ENCODE measurements at regions not wholly inside any gene's neighbourhood (a gene's known extent, or its start where the extent isn't known, plus 50 kb on each side); places are given as distances from the start of the nearest gene placed in this dataset.
A peak's percentile ranks its signal among the peaks of the same experiment; 100 is the strongest.
"Not testable (repeated sequence)": the region's sequence is repeated elsewhere in the genome, so short reads cannot be mapped to it uniquely, and the experiment has no call there.

GRCh38 chr2:62402156-62402555 is 103.8 kb downstream of the TMEM17 start:
- Mint-ChIP-seq H3K4me3 (no peak overlapping the region), H3K27me3 (peaks cover 4% of the 10 kb centered on the region), H3K4me1 (no peaks in the 10 kb centered on the region), H3K36me3 (no peaks in the 10 kb centered on the region), H3K9me3 (peaks cover 0 to 3% (median 0%) of the 10 kb centered on the region in 7 donors), H3K27ac (no peak overlapping the region)
- no peak for DNase-seq
- Histone ChIP-seq H3K36me3 (ENCODE audit: control insufficient read depth, insufficient read depth, low read length) (no peaks in the 10 kb centered on the region), H3K4me3 (ENCODE audit: low read depth, low read length) (no peak overlapping the region), H3K27me3 (ENCODE audit: control insufficient read depth, insufficient read depth, low read length) (no peaks in the 10 kb centered on the region), H3K4me1 (ENCODE audit: control insufficient read depth, insufficient read depth, low read length, poor library complexity, severe bottlenecking) (no peaks in the 10 kb centered on the region), H3K9me3 (ENCODE audit: control insufficient read depth in 2 of 2, low read length in 2 of 2) (no peaks in the 10 kb centered on the region), H3K27ac (ENCODE audit: insufficient read depth, low read length, poor library complexity, severe bottlenecking) (no peak overlapping the region)
- ATAC-seq (ENCODE audit: low read depth in 2 of 2) = no peak

GRCh38 chr2:62398356-62398755 is 107.6 kb downstream of the TMEM17 start:
- no peaks in the 10 kb centered on the region for H3K36me3 ChIP-seq (ENCODE audit: control insufficient read depth, insufficient read depth, low read length)
- no peak overlapping the region for H3K27ac ChIP-seq (ENCODE audit: insufficient read depth, low read length, poor library complexity, severe bottlenecking)
- no peaks in the 10 kb centered on the region for H3K9me3 ChIP-seq (ENCODE audit: control insufficient read depth in 2 of 2, low read length in 2 of 2)
- no peaks in the 10 kb centered on the region for H3K27me3 ChIP-seq (ENCODE audit: control insufficient read depth, insufficient read depth, low read length)
- ATAC-seq (ENCODE audit: low read depth in 2 of 2) (no peak), DNase-seq (no peak)
- Mint-ChIP-seq H3K36me3 (no peaks in the 10 kb centered on the region), H3K4me1 (no peaks in the 10 kb centered on the region), H3K27ac (no peak overlapping the region), H3K4me3 (no peak overlapping the region), H3K9me3 (peaks cover 0 to 3% (median 0%) of the 10 kb centered on the region in 7 donors), H3K27me3 (peaks cover 26% of the 10 kb centered on the region)
- H3K4me1 ChIP-seq (ENCODE audit: control insufficient read depth, insufficient read depth, low read length, poor library complexity, severe bottlenecking) = no peaks in the 10 kb centered on the region
- H3K4me3 ChIP-seq (ENCODE audit: low read depth, low read length) = no peak overlapping the region

GRCh38 chr2:62396880-62397279 is 109.1 kb downstream of the TMEM17 start:
- Histone ChIP-seq H3K27me3 (ENCODE audit: control insufficient read depth, insufficient read depth, low read length) (no peaks in the 10 kb centered on the region), H3K4me3 (ENCODE audit: low read depth, low read length) (no peak overlapping the region), H3K36me3 (ENCODE audit: control insufficient read depth, insufficient read depth, low read length) (no peaks in the 10 kb centered on the region), H3K4me1 (ENCODE audit: control insufficient read depth, insufficient read depth, low read length, poor library complexity, severe bottlenecking) (no peaks in the 10 kb centered on the region), H3K9me3 (ENCODE audit: control insufficient read depth in 2 of 2, low read length in 2 of 2) (no peaks in the 10 kb centered on the region), H3K27ac (ENCODE audit: insufficient read depth, low read length, poor library complexity, severe bottlenecking) (no peak overlapping the region)
- Mint-ChIP-seq H3K4me1 (no peaks in the 10 kb centered on the region), H3K27me3 (peaks cover 30% of the 10 kb centered on the region), H3K4me3 (no peak overlapping the region), H3K9me3 (peaks cover 0 to 3% (median 0%) of the 10 kb centered on the region in 7 donors), H3K36me3 (no peaks in the 10 kb centered on the region), H3K27ac (no peak overlapping the region)
- ATAC-seq (ENCODE audit: low read depth in 2 of 2) = no peak
- no peak for DNase-seq

- Mint-ChIP-seq H3K4me1 (no peaks in the 10 kb centered on the region), H3K4me3 (no peak overlapping the region), H3K27ac (no peak overlapping the region), H3K9me3 (peaks cover 0 to 3% (median 0%) of the 10 kb centered on the region in 7 donors), H3K36me3 (no peaks in the 10 kb centered on the region), H3K27me3 (peaks cover 30% of the 10 kb centered on the region)
- H3K36me3 ChIP-seq (ENCODE audit: control insufficient read depth, insufficient read depth, low read length) = no peaks in the 10 kb centered on the region
- ATAC-seq (ENCODE audit: low read depth in 2 of 2) = no peak
- H3K4me3 ChIP-seq (ENCODE audit: low read depth, low read length) = no peak overlapping the region
- no peaks in the 10 kb centered on the region for H3K27me3 ChIP-seq (ENCODE audit: control insufficient read depth, insufficient read depth, low read length)
- DNase-seq = no peak
- H3K9me3 ChIP-seq (ENCODE audit: control insufficient read depth in 2 of 2, low read length in 2 of 2) = no peaks in the 10 kb centered on the region
- no peaks in the 10 kb centered on the region for H3K4me1 ChIP-seq (ENCODE audit: control insufficient read depth, insufficient read depth, low read length, poor library complexity, severe bottlenecking)
- no peak overlapping the region for H3K27ac ChIP-seq (ENCODE audit: insufficient read depth, low read length, poor library complexity, severe bottlenecking)
Measured at GRCh38 chr2:62393293-62393692, 112.7 kb downstream of the TMEM17 start.

- no peaks in the 10 kb centered on the region for H3K36me3 Mint-ChIP-seq
- H3K4me3 ChIP-seq (ENCODE audit: low read depth, low read length) = no peak overlapping the region
- no peak overlapping the region for H3K27ac Mint-ChIP-seq
- H3K27me3 Mint-ChIP-seq = peaks cover 29% of the 10 kb centered on the region
- H3K27ac ChIP-seq (ENCODE audit: insufficient read depth, low read length, poor library complexity, severe bottlenecking) = no peak overlapping the region
- no peak overlapping the region for H3K4me3 Mint-ChIP-seq
- H3K4me1 Mint-ChIP-seq = no peaks in the 10 kb centered on the region
- no peak for ATAC-seq (ENCODE audit: low read depth in 2 of 2)
- H3K4me1 ChIP-seq (ENCODE audit: control insufficient read depth, insufficient read depth, low read length, poor library complexity, severe bottlenecking) = no peaks in the 10 kb centered on the region
- peaks cover 0 to 5% (median 0%) of the 10 kb centered on the region in 7 donors for H3K9me3 Mint-ChIP-seq
- H3K36me3 ChIP-seq (ENCODE audit: control insufficient read depth, insufficient read depth, low read length) = no peaks in the 10 kb centered on the region
- no peak for DNase-seq
- no peaks in the 10 kb centered on the region for H3K9me3 ChIP-seq (ENCODE audit: control insufficient read depth in 2 of 2, low read length in 2 of 2)
- no peaks in the 10 kb centered on the region for H3K27me3 ChIP-seq (ENCODE audit: control insufficient read depth, insufficient read depth, low read length)
Measured at GRCh38 chr2:62391696-62392095, 114.3 kb downstream of the TMEM17 start.

GRCh38 chr2:62386378-62386777 is 119.6 kb downstream of the TMEM17 start:
- H3K27ac ChIP-seq (ENCODE audit: insufficient read depth, low read length, poor library complexity, severe bottlenecking); ATAC-seq (ENCODE audit: low read depth in 2 of 2); H3K4me3 Mint-ChIP-seq; H3K4me1 ChIP-seq (ENCODE audit: control insufficient read depth, insufficient read depth, low read length, poor library complexity, severe bottlenecking); DNase-seq; H3K27me3 ChIP-seq (ENCODE audit: control insufficient read depth, insufficient read depth, low read length); H3K9me3 ChIP-seq (ENCODE audit: control insufficient read depth in 2 of 2, low read length in 2 of 2); H3K4me3 ChIP-seq (ENCODE audit: low read depth, low read length); H3K36me3 Mint-ChIP-seq; H3K9me3 Mint-ChIP-seq; H3K27ac Mint-ChIP-seq; H3K4me1 Mint-ChIP-seq; H3K36me3 ChIP-seq (ENCODE audit: control insufficient read depth, insufficient read depth, low read length): not testable (repeated sequence)
- H3K27me3 Mint-ChIP-seq = peaks cover 20% of the 10 kb centered on the region

- peak overlapping the region in 1 of 3 donors; percentile 6 for H3K27ac Mint-ChIP-seq
- peaks cover 20% of the 10 kb centered on the region for H3K27me3 Mint-ChIP-seq
- no peak overlapping the region for H3K4me3 ChIP-seq (ENCODE audit: low read depth, low read length)
- no peaks in the 10 kb centered on the region for H3K9me3 ChIP-seq (ENCODE audit: control insufficient read depth in 2 of 2, low read length in 2 of 2)
- H3K27me3 ChIP-seq (ENCODE audit: control insufficient read depth, insufficient read depth, low read length) = no peaks in the 10 kb centered on the region
- H3K4me3 Mint-ChIP-seq = no peak overlapping the region
- H3K36me3 Mint-ChIP-seq = no peaks in the 10 kb centered on the region
- no peaks in the 10 kb centered on the region for H3K36me3 ChIP-seq (ENCODE audit: control insufficient read depth, insufficient read depth, low read length)
- H3K4me1 Mint-ChIP-seq = peaks cover 0 to 2% (median under 1%) of the 10 kb centered on the region in 4 donors
- H3K9me3 Mint-ChIP-seq = peaks cover 0 to 8% (median 3%) of the 10 kb centered on the region in 7 donors
- no peaks in the 10 kb centered on the region for H3K4me1 ChIP-seq (ENCODE audit: control insufficient read depth, insufficient read depth, low read length, poor library complexity, severe bottlenecking)
- ATAC-seq (ENCODE audit: low read depth in 2 of 2) = no peak
- no peak for DNase-seq
- H3K27ac ChIP-seq (ENCODE audit: insufficient read depth, low read length, poor library complexity, severe bottlenecking) = no peak overlapping the region
Measured at GRCh38 chr2:62383846-62384245, 122.1 kb downstream of the TMEM17 start.

GRCh38 chr2:62382757-62383156 is 123.2 kb downstream of the TMEM17 start:
- no peak overlapping the region for H3K4me3 Mint-ChIP-seq
- no peak overlapping the region for H3K27ac Mint-ChIP-seq
- H3K36me3 ChIP-seq (ENCODE audit: control insufficient read depth, insufficient read depth, low read length) = no peaks in the 10 kb centered on the region
- H3K4me1 ChIP-seq (ENCODE audit: control insufficient read depth, insufficient read depth, low read length, poor library complexity, severe bottlenecking) = no peaks in the 10 kb centered on the region
- DNase-seq (no peak), ATAC-seq (ENCODE audit: low read depth in 2 of 2) (no peak)
- no peak overlapping the region for H3K27ac ChIP-seq (ENCODE audit: insufficient read depth, low read length, poor library complexity, severe bottlenecking)
- H3K27me3 Mint-ChIP-seq = peaks cover 26% of the 10 kb centered on the region
- H3K36me3 Mint-ChIP-seq = no peaks in the 10 kb centered on the region
- H3K9me3 ChIP-seq (ENCODE audit: control insufficient read depth in 2 of 2, low read length in 2 of 2) = no peaks in the 10 kb centered on the region
- peaks cover 0 to 2% (median under 1%) of the 10 kb centered on the region in 4 donors for H3K4me1 Mint-ChIP-seq
- H3K4me3 ChIP-seq (ENCODE audit: low read depth, low read length) = no peak overlapping the region
- H3K27me3 ChIP-seq (ENCODE audit: control insufficient read depth, insufficient read depth, low read length) = no peaks in the 10 kb centered on the region
- H3K9me3 Mint-ChIP-seq = peaks cover 0 to 8% (median 3%) of the 10 kb centered on the region in 7 donors

Data from CD4-positive, CD25-positive, alpha-beta regulatory T cell (primary cell).